ENCODE measurements at regions not wholly inside any gene's neighbourhood (a gene's known extent, or its start where the extent isn't known, plus 50 kb on each side); places are given as distances from the start of the nearest gene placed in this dataset.
"Not testable (repeated sequence)": the region's sequence is repeated elsewhere in the genome, so short reads cannot be mapped to it uniquely, and the experiment has no call there.

DNA sequence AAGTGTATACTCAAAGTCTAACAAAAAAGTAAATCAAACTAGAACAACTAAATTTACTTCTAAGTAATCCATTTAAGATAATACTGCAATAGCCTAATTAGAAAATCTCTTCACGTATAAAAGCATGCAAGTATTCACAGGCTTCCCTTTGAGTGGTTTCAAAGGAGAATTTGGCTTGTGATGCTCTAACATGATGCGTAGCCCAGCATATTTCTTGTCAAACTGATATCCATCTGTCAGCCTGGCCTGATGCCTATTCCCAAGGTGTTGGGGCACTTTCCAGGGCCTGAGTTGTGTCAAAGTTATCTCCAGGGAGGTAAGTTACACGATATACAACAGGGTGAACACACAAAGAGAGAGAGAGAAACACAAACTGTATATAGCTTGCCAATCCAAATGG lies 287.0 kb upstream of the MAGEB18 start:
- DNase-seq (ENCODE audit: low spot score): no peak

DNA sequence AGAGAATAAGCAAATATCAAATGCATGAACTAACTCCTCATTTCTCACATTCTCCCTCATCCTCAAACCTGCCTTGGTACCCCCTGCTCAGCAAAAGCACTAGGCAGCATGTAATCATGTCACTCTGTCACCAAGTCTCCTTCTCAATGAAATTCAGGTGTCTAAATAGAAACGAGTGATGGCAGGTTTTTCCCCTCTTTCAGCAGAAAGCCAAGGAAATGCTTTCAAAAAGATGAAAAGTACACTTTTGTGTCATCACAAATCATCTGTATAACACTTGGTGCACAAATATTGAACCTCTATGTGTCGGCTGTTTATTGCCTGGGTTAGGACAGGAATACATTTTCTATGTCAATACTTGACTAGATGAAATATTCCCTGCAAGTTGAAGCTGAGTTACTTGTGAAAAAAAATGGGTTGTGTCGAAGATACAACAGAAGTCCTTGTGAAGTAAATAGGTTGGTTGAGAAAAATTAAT lies 285.1 kb upstream of the MAGEB18 start:
- no peak for DNase-seq (ENCODE audit: low spot score)

DNA sequence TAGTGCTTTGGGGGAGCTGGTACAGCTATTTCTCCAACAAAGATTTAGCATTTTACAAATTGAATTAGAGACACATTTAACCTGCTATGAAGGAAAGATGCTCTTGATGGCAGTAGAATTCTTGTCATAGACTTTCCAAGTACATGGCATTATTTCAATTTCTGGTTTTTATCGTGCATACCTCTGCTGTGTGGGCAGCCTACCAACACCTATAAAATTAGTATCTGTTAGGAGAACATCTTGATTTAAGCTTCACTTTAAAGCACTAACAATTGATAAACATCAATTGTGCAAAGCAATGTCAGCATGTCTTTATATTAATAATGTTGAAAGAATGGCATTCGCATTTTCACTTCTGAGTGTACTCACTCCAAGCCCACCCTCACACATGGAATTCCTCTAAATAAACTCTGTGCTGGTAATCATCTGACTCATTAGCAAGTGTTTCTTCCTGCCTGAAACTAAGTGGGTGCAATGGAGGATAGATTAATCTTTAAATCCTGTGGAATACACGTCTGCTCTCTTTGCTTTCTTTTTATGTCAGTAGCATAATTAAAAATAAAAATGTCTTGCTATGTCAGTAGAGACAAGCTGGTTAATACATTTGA lies 279.8 kb upstream of the MAGEB18 start:
- DNase-seq (ENCODE audit: low spot score): no peak

DNA sequence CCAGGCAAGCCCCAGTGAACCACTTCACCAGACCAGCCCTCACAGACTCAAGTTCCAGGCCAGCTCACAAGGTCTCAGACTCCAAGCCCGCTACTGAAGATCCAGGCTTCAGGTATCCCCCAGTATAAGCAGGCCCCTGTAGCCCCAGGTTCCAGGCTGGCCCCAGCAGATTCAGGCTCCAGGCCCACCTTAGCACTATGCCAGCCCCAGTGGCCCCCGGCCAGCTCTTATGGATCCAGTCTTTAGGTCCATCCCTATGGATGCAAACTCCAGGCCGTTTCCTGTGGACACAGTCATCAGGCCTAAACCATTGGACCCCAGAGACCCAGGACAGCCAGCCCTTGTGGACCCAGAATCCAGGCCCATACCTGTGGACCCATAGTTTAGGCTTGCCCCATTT lies 277.8 kb upstream of the MAGEB18 start:
- DNase-seq (ENCODE audit: low spot score): no peak

DNA sequence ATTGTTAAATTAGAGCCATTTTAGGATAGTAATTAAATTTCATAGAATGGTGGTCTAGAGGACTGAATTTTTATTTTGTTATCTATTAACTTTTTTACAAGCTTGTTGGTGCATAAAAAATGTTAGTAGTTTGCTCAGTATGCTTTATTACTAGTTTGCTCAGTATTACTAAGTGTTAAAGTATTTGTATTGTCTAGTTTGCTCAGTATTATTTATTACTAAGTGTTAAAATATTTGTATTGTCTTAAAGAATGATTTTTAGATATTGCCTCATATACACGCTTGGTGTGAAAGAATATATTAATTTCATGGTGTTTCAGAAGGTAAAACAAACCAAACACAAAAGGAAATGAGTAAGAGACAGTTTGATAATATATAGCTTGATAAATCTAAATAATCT lies 268.4 kb upstream of the MAGEB18 start:
- no peak for DNase-seq (ENCODE audit: low spot score)

DNA sequence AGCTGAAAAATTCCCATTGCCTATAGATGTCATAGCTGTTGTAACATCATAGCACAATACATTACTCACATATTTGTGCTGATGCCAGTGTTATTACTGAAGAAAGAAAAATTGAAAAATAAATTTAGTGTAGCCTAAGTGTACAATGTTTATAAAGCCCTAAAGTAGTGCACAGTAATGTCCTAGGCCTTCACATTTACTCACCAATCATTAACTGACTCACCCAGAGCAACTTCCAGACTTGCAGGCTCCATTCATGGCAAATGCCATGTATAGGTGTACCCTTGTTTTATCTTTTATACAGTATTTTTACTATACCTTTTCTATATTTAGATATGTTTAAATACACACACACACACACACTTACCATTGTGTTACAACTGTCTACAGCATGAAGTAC lies 265.4 kb upstream of the MAGEB18 start:
- DNase-seq (ENCODE audit: low spot score): no peak

DNA sequence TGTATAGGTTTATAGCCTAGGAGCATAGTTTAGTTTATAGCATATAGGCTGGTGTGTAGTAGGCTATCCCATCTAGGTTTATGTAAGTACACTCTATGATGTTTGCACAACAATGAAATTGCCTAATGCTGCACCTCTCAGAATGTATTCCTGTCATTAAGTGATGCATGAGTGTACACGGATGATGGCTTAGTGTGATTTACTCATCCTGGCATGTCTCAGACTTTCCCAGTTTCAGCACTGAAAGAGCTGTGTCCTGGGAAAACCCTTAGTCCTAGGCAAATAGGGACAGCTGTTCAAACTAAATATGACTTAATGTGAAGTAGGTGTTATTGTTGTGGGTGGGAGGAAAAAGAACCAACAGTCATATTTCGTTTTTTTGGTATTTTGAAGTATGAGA lies 264.9 kb upstream of the MAGEB18 start:
- no peak for DNase-seq (ENCODE audit: low spot score)

DNA sequence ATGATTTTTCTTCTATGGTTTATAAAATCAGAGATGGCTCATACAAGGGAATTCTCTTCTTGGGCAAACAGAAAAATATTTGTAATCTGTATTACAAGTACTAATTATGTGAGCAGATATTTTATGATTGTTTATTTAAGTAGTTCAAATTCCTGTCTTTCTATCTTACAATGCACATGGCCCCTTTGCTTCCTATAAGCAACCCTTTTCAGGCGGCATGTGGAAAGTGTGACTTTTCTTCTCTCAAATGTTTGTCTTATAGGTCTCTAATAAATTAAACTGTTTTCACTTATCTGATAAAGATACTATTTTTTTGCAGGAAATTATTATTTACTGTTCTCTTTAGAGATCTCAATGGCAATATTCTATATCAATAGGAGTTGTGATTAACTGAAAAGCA lies 259.3 kb upstream of the MAGEB18 start:
- DNase-seq (ENCODE audit: low spot score): no peak

DNA sequence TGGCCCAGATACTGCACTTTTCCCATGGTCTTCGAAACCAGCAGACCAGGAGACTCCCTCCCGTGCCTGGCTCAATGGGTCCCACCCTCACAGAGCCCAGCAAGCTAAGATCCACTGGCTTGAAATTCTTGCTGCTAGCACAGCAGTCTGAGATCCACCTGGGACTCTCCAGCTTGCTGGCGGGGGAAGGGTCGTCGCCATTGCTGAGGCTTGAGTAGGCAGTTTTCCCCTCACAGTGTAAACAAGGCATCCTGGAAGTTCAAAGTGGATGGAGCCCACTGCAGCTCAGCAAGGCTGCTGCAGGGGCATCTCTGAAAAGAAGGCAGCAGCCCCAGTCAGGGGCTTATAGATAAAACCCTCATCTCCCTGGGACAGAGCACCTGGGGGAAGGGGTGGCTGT lies 255.6 kb upstream of the MAGEB18 start:
- not testable (repeated sequence) for DNase-seq (ENCODE audit: low spot score)

DNA sequence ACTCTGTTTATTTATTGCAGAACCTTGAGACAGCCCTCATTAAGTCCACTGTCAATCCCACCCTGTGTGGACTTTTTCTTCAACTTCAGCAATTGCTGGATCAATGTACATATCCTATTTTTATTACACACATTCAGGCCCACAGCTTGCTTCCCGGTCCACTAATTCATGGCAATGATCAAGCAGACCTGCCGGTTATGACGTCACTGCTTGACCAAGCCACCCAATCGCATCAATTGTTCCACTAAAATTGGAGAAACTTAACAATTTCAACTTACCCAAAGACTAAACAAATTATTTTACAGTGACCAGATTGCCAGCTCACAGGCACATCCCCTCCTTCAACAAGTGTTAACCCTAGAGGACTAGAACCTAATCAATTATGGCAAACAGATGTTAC lies 240.4 kb upstream of the MAGEB18 start:
- DNase-seq (ENCODE audit: low spot score): no peak

DNA sequence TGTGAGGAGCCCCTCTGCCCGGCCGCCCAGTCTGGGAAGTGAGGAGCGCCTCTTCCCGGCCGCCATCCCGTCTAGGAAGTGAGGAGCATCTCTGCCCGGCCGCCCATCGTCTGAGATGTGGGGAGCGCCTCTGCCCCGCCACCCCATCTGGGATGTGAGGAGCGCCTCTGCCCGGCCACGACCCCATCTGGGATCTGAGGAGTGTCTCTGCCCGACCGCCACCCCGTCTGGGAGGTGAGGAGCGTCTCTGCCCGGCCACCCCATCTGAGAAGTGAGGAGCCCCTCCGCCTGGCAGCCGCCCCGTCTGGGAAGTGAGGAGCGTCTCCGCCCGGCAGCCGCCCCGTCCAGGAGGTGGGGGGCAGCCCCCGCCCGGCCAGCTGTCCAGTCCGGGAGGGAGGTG lies 232.4 kb upstream of the MAGEB18 start:
- DNase-seq (ENCODE audit: low spot score): not testable (repeated sequence)

DNA sequence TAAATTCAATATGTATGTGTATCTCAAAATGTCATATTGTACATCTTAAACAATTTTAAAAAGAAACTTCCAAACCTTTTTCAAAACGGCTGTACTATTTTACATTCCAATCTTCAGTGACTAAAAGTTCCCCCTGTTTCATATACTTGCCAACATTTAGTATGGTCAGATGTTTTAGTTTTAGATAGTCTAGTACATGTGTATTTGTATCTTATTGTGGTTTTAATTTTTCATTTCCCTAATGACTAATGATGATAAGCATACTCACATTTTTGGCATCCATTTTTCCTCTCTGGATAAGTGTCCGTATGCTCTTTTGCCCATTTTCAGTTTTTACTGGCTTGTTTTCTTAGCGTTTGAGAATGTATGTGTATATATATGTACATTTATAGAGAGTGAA lies 212.2 kb upstream of the MAGEB18 start:
- DNase-seq (ENCODE audit: low spot score): no peak

DNA sequence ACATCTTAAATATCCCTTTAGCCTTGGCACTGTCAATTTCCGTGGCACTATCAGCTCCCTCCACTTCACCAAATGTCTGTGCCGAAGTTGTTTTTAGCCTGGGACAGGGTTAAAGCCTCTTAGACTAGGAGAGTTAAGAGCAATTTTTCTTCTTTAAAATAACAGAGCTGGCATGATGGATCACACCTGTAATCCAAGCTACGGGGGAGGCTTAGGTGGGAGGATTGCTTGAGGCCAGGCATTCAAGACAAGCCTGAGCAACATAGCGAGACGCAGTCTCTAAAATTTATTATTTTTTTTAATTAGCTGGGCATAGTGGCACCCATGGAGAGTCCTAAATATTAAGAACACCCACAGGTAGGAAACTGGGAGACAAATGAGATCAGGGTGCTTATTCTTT lies 209.8 kb upstream of the MAGEB18 start:
- DNase-seq (ENCODE audit: low spot score): no peak

DNA sequence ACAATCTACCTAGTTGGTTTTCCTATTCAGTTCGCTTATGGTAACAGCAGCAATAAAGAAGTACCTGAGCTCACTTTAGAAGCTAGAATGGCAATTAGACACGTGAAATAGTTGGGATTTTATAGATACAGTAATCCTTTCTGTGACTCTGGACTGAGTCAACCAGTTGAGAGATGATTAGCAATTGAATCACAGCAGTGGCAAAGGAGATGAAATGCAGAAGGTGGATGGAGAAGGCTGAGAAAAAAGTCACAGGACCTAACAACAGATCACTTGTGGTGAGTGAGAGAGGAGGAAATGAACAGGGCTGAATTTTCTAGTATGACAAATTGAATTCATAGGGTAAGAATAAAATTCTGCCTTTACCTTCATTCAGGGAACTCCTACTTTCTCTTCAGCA lies 197.1 kb upstream of the MAGEB18 start:
- no peak for DNase-seq (ENCODE audit: low spot score)

DNA sequence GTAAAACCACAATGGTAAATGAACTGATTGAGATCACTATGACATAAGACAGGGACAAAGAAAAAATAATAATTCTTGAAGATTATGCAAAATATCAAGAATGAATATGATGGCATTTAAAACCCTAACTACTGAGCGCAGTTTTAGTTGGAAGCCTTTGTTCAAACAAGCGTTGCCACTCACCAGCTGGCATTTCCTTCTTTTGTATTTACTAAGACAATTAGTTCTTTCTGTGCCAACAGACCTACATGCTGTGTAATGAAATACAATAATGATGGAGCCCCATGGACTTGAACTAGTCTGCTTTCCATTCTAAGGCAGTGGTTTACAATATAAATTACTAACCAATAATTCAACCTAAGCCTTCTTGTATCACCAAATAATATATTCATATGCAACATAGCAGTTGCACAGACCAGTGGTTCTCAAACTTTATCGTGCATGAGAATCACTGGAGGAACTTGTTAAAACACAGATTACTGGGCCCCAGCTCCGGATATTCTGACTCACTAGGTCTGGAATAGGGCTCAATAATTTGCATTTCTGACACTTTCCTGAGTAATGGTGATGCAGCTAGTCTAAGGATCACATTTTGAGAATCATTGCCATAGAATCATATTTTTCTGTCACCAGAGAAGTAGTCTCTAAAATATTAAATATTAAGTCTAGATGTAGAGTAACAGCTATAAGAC lies 196.4 kb upstream of the MAGEB18 start:
- no peak for DNase-seq (ENCODE audit: low spot score)

DNA sequence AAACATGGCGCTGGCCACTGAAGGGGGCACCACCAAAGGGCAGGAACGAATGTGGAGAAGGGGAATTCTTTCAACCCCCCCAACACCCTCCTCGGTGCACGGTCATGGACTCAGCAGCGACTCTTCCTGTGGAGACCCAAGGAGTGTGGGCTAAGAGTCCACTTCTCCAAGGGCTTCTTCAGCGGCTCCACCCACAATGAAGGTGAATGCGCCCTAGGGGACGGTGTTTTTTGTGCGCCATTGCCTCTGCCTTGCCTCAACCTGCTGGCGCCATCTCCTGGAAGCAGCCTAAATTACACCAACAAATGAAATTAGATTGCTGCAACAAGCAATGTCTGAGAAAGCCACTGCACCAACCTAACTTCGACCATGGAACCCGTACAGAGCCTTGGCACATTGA lies 169.2 kb upstream of the MAGEB18 start:
- peak; percentile 7 for DNase-seq (ENCODE audit: low spot score)

DNA sequence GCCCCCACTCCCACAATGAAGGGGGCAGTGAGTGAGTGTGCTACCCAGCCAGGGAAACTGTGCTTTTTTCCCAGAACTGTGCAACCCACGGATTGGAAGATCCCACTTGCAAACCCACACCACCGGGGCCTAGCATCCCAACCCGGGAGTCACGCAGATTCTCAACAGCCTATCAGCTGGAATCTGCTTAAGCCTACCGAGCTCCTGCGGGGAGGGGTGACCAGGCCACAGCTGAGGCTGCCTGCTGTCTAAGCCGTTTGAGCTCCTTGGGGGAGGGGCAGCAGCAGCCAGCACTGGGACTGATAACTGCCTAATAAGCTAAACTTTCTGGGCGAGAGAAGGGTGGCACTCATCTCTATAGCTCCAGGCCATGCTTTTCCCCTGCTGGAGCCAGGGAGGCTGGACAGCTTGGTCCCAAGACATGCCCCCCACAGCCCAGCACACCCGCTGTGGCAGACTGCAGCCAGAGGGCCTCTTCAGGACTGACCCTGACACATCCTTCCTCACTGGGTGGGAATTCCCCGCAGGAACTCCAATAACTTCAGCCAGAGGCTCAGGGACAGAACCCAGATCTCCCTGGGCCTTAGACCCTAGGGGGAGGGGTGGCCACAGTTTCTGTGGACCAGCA lies 161.3 kb upstream of the MAGEB18 start:
- DNase-seq (ENCODE audit: low spot score): no peak

DNA sequence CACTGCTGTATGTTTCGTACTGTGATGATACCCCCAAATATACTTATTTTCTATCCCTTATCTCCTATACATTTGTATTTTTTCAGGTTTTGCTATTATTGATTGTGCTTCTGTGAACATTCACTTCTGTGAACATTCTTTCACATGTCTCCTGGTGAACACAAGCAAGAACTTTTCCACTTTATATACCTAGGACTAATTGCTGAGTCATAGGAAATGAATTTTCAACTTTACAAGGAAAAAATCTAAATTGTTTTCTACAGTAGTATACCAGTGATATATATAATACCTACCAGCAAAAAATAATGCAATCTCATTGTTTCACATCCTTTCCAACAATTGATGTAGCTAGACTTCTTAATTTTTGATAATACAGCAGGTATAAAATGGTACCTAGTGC lies 139.5 kb upstream of the MAGEB18 start:
- no peak for DNase-seq (ENCODE audit: low spot score)

DNA sequence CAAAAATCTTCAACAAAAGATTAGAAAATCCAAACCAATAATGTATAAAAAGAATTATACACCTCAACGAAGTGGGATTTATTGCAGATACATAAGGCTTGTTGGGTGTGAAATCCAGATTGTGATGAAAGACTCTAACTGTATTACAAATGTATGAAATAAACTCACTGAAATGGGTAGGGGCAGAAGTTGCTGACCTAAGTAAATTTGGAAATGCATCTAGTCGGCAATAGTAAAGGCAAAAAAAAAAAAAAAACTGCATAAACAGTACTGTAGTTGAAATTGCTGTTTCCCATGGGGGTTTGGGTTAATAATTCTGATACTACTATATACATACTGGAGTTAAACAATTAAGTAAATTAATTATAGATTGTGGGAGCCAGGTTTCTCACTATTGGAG lies 130.7 kb upstream of the MAGEB18 start:
- no peak for DNase-seq (ENCODE audit: low spot score)

DNA sequence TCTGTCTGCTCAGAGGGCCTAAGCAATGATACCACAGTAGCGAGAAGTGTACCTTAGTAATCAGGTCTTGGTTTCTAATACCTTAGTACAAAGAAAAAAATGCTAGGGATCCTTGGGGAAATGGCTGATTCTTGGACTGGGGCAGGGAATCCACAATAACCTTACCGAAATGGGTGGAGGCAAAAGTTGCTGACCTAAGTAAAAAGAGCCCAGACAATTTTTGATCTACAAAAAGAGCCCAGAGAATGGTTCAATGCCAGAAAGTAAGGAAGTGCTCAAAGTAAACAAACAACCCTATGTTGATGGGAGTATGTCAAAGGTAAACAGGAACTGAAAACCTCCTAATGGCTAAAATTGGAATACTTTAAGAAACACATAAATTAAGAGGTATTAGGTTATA lies 130.1 kb upstream of the MAGEB18 start:
- no peak for DNase-seq (ENCODE audit: low spot score)

DNA sequence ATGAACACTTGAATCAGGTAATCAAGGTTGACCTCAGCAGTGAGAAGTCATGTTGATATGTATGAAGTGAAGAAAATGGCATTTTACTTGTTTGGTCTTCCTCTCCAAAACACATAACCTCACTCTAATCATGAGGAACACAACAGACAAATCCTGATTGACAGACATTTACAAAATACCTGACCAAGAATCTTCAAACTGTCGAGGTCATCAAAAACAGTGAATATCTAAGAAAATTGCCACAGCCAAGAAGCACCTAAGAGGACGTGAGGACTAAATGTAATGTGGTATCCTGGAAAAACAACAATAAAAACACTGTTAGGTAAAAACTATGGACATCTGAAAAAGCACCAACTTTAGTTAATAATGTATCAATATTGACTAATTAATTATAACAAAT lies 129.5 kb upstream of the MAGEB18 start:
- no peak for DNase-seq (ENCODE audit: low spot score)

DNA sequence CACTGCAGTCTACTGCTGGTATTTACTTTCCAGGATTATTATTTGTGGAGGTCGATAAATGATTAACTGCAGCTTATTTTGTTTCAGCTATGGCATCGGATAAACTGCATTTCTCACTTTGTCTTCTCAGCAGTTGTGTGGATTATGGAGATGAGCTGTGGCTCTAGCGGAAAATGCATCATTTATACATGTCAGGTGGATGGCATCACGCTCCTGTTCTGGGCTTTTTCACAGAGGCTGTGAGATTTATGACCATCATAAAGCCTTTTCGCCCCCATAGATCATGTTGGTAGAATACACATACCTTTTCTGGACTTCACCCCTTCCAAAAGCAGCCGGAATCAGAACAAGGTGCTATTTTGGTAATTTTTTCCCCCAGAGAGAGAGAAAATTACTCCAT lies 118.8 kb upstream of the MAGEB18 start:
- DNase-seq (ENCODE audit: low spot score): no peak

DNA sequence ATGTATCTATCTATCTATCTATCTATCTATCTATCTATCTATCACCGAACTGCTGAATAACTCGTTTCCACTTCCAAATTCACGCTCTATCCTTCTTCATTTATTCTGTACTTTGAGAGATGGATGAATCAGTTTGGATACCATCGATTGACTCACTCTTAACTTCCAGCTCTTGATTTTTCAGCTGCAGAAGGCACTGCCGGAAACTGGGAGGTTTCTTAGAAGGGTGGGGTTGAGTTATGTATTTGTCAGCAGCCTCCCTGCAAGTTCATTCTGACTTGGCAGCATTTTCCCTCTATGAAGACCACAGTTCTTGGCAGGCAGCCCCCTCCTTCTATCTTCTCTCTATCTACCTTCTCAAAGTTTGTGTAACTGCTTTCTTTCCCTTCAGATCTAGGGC lies 112.0 kb upstream of the MAGEB18 start:
- no peak for DNase-seq (ENCODE audit: low spot score)

Measured in AG20443 (cell line).